GM12878 (cell line): ENCODE measurements at regions not wholly inside any gene's neighbourhood (a gene's known extent, or its start where the extent isn't known, plus 50 kb on each side); places are given as distances from the start of the nearest gene placed in this dataset.

ENCODE experiments used
- EZH2 ChIP-seq: IDR thresholded peaks from 2 replicates; pipeline ENCODE4 v1.6.1; 2012; ENCODE audit warnings: low read depth, mild to moderate bottlenecking, control low read depth, inconsistent platforms, low read length, borderline replicate concordance; ENCODE audit not compliant: control insufficient read depth
- GABPA ChIP-seq: IDR thresholded peaks from 2 replicates; pipeline ENCODE4 v1.6.1; 2014; ENCODE audit warnings: antibody characterized with exemption, low read depth, mild to moderate bottlenecking, inconsistent platforms
- HCFC1 ChIP-seq: fragments of 150-350 bp; IDR thresholded peaks from 2 replicates; pipeline ENCODE4 v1.6.1; 2014; ENCODE audit warnings: low read length
- NRF1 ChIP-seq: conservative IDR thresholded peaks from 2 replicates; pipeline ENCODE4 v1.6.1; 2011; ENCODE audit warnings: mild to moderate bottlenecking, low read depth, low read length, improper control_type of control experiment
- RAD21 ChIP-seq: IDR thresholded peaks from 2 replicates; pipeline ENCODE4 v1.6.1; 2011; ENCODE audit warnings: mild to moderate bottlenecking, low read depth, low read length, moderate library complexity; ENCODE audit not compliant: insufficient read depth
- SIN3A ChIP-seq: IDR thresholded peaks from 2 replicates; pipeline ENCODE4 v1.6.1; 2012; ENCODE audit warnings: low read depth, low read length, improper control_type of control experiment
- TF ChIP-seq, protein P1 (sequence below): IDR thresholded peaks from 2 replicates; pipeline ENCODE4 v1.6.1; 2011; ENCODE audit warnings: low read depth, low read length, improper control_type of control experiment, borderline replicate concordance
- TF ChIP-seq, protein P2 (sequence below): IDR thresholded peaks from 2 replicates; pipeline ENCODE4 v1.6.1; 2012; ENCODE audit warnings: low read depth, low read length, improper control_type of control experiment
- TF ChIP-seq, protein P3 (sequence below): fragments of 450-650 bp; IDR thresholded peaks from 2 replicates; pipeline ENCODE4 v1.6.1; 2017; ENCODE audit warnings: mild to moderate bottlenecking
- TF ChIP-seq, protein P4 (sequence below), 3 experiments: IDR thresholded peaks in 2 of 3; conservative IDR thresholded peaks in 1 of 3; 2 replicates each; pipeline ENCODE4 v1.5.1; 2011; ENCODE audit warnings: low read depth in 3 of 3, low read length in 3 of 3, mild to moderate bottlenecking in 3 of 3, control low read depth in 2 of 3, moderate library complexity in 2 of 3, inconsistent platforms in 1 of 3, mixed read lengths in 1 of 3; ENCODE audit not compliant: control insufficient read depth in 2 of 3, insufficient read depth in 1 of 3; ENCODE audit errors: extremely low read depth in 1 of 3

DNA sequence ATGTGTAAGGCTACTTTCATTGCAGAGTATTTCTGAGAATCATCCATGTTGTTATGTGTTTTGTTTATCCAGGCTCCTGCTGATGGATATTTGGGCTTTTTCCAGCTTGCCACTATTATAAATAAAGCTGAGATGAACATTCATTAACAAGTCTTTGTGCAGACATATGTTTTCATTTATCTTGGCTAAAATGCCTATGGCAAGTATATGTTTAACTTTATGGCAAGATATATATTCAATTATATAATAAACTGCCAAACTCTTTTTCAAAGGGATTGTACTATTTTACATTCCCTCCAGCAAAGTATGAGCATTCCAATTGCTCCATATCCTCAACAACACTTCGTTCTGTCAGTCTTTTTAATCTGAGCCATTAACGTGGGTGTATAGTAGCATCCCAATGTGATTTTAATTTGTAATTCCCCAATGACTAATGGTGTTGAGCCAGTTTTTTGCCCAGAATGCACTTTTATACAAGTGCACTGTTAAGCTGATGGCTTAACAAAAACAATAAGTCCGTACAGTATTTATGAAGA is 452.4 kb downstream of the SHQ1 start:
- TF ChIP-seq, protein P1, sequence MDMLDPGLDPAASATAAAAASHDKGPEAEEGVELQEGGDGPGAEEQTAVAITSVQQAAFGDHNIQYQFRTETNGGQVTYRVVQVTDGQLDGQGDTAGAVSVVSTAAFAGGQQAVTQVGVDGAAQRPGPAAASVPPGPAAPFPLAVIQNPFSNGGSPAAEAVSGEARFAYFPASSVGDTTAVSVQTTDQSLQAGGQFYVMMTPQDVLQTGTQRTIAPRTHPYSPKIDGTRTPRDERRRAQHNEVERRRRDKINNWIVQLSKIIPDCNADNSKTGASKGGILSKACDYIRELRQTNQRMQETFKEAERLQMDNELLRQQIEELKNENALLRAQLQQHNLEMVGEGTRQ = no peak
- no peak for TF ChIP-seq EZH2
- TF ChIP-seq, protein P2, sequence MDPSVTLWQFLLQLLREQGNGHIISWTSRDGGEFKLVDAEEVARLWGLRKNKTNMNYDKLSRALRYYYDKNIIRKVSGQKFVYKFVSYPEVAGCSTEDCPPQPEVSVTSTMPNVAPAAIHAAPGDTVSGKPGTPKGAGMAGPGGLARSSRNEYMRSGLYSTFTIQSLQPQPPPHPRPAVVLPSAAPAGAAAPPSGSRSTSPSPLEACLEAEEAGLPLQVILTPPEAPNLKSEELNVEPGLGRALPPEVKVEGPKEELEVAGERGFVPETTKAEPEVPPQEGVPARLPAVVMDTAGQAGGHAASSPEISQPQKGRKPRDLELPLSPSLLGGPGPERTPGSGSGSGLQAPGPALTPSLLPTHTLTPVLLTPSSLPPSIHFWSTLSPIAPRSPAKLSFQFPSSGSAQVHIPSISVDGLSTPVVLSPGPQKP = no peak
- TF ChIP-seq GABPA = no peak
- TF ChIP-seq NRF1 = no peak
- TF ChIP-seq, protein P3, sequence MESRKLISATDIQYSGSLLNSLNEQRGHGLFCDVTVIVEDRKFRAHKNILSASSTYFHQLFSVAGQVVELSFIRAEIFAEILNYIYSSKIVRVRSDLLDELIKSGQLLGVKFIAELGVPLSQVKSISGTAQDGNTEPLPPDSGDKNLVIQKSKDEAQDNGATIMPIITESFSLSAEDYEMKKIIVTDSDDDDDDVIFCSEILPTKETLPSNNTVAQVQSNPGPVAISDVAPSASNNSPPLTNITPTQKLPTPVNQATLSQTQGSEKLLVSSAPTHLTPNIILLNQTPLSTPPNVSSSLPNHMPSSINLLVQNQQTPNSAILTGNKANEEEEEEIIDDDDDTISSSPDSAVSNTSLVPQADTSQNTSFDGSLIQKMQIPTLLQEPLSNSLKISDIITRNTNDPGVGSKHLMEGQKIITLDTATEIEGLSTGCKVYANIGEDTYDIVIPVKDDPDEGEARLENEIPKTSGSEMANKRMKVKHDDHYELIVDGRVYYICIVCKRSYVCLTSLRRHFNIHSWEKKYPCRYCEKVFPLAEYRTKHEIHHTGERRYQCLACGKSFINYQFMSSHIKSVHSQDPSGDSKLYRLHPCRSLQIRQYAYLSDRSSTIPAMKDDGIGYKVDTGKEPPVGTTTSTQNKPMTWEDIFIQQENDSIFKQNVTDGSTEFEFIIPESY = no peak
- TF ChIP-seq, protein P4, sequence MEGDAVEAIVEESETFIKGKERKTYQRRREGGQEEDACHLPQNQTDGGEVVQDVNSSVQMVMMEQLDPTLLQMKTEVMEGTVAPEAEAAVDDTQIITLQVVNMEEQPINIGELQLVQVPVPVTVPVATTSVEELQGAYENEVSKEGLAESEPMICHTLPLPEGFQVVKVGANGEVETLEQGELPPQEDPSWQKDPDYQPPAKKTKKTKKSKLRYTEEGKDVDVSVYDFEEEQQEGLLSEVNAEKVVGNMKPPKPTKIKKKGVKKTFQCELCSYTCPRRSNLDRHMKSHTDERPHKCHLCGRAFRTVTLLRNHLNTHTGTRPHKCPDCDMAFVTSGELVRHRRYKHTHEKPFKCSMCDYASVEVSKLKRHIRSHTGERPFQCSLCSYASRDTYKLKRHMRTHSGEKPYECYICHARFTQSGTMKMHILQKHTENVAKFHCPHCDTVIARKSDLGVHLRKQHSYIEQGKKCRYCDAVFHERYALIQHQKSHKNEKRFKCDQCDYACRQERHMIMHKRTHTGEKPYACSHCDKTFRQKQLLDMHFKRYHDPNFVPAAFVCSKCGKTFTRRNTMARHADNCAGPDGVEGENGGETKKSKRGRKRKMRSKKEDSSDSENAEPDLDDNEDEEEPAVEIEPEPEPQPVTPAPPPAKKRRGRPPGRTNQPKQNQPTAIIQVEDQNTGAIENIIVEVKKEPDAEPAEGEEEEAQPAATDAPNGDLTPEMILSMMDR (IDR thresholded peaks at IDR 0.05 in 2 of 3, conservative IDR thresholded peaks at IDR 0.05 in 1 of 3; ENCODE audit: control insufficient read depth in 2 of 3, extremely low read depth in 1 of 3, insufficient read depth in 1 of 3, low read depth in 3 of 3, low read length in 3 of 3) = no peak
- no peak for TF ChIP-seq HCFC1
- TF ChIP-seq SIN3A = no peak
- no peak for TF ChIP-seq RAD21
